Stimulated activated naive CD8-positive, alpha-beta T cell treated with anti-CD3 and anti-CD28 coated beads, Interleukin-15, amount 100 ng/mL, for 72 hours (primary cell): ENCODE measurements at regions not wholly inside any gene's neighbourhood (a gene's known extent, or its start where the extent isn't known, plus 50 kb on each side); places are given as distances from the start of the nearest gene placed in this dataset.

Experiments
- ATAC-seq: fragments of 150-1000 bp; cut with Tn5 transposase; 2 replicates; pipeline ENCODE4 v1.10.0; 2021; ENCODE audit warnings: mild to moderate bottlenecking, moderate library complexity
- DNase-seq, 2 donors: peaks; one replicate each; pipeline ENCODE4 v3.0.0; 2021 to 2022
- H3K27ac Mint-ChIP-seq, 2 donors: one replicate each; pipeline ENCODE4 v1.8.0; 2022; ENCODE audit warnings: mild to moderate bottlenecking in 2 of 2, mixed read lengths in 2 of 2, moderate library complexity in 2 of 2
- H3K27me3 Mint-ChIP-seq: one replicate; pipeline ENCODE4 v1.8.0; 2022; ENCODE audit warnings: mixed read lengths
- H3K4me1 Mint-ChIP-seq: one replicate; pipeline ENCODE4 v1.8.0; 2022; ENCODE audit warnings: mild to moderate bottlenecking, mixed read lengths
- H3K4me3 Mint-ChIP-seq, 2 donors: one replicate each; pipeline ENCODE4 v1.8.0; 2022; ENCODE audit warnings: mild to moderate bottlenecking in 2 of 2, mixed read lengths in 2 of 2, moderate library complexity in 1 of 2
- H3K9me3 Mint-ChIP-seq, 2 donors: one replicate each; pipeline ENCODE4 v1.8.0; 2022; ENCODE audit warnings: mixed read lengths in 2 of 2

GRCh38 chr14:101456246-101457175 lies 104.8 kb upstream of the DIO3 start:
- no peak for DNase-seq
- ATAC-seq: no peak
- Mint-ChIP-seq H3K4me3 (no peak overlapping the region), H3K4me1 (peaks cover 5% of the 10 kb centered on the region), H3K9me3 (no peaks in the 10 kb centered on the region), H3K27ac (no peak overlapping the region), H3K27me3 (peaks cover 72% of the 10 kb centered on the region)

- no peak overlapping the region for H3K27ac Mint-ChIP-seq
- no peaks in the 10 kb centered on the region for H3K9me3 Mint-ChIP-seq
- no peak overlapping the region for H3K4me3 Mint-ChIP-seq
- DNase-seq (no peak), ATAC-seq (peak; percentile 31)
- peaks cover 67% of the 10 kb centered on the region for H3K27me3 Mint-ChIP-seq
- peaks cover 5% of the 10 kb centered on the region for H3K4me1 Mint-ChIP-seq
Measured at GRCh38 chr14:101457301-101457935, 103.9 kb upstream of the DIO3 start.

GRCh38 chr14:101457936-101458740 lies 103.2 kb upstream of the DIO3 start:
- Mint-ChIP-seq H3K27ac (no peak overlapping the region), H3K27me3 (peaks cover 62% of the 10 kb centered on the region), H3K4me1 (peaks cover 5% of the 10 kb centered on the region), H3K9me3 (no peaks in the 10 kb centered on the region), H3K4me3 (no peak overlapping the region)
- ATAC-seq (no peak), DNase-seq (no peak)

- Mint-ChIP-seq H3K9me3 (no peaks in the 10 kb centered on the region), H3K27ac (no peak overlapping the region), H3K4me3 (peak overlapping the region in 1 of 2 donors; percentile 51), H3K4me1 (peaks cover 5% of the 10 kb centered on the region), H3K27me3 (peaks cover 54% of the 10 kb centered on the region)
- ATAC-seq: no peak
- no peak for DNase-seq
Measured at GRCh38 chr14:101458741-101459550, 102.3 kb upstream of the DIO3 start.

- Mint-ChIP-seq H3K27me3 (peaks cover 48% of the 10 kb centered on the region), H3K27ac (no peak overlapping the region)
- no peak for ATAC-seq
Measured at GRCh38 chr14:101459551-101459900, 101.8 kb upstream of the DIO3 start.

GRCh38 chr14:101460521-101460920 lies 100.8 kb upstream of the DIO3 start:
- DNase-seq (no peak), ATAC-seq (no peak)
- peaks cover 38% of the 10 kb centered on the region for H3K27me3 Mint-ChIP-seq
- no peaks in the 10 kb centered on the region for H3K9me3 Mint-ChIP-seq
- peaks cover 5% of the 10 kb centered on the region for H3K4me1 Mint-ChIP-seq
- no peak overlapping the region for H3K27ac Mint-ChIP-seq
- no peak overlapping the region for H3K4me3 Mint-ChIP-seq

More at GRCh38 chr14:101459551-101459900, 101.8 kb upstream of the DIO3 start:
- H3K4me3 Mint-ChIP-seq: no peak overlapping the region
- H3K4me1 Mint-ChIP-seq: peaks cover 5% of the 10 kb centered on the region
- H3K9me3 Mint-ChIP-seq: no peaks in the 10 kb centered on the region
- no peak for DNase-seq

GRCh38 chr14:101460986-101461750 lies 100.1 kb upstream of the DIO3 start:
- Mint-ChIP-seq H3K27me3 (peaks cover 32% of the 10 kb centered on the region), H3K27ac (no peak overlapping the region), H3K4me1 (peaks cover 5% of the 10 kb centered on the region), H3K9me3 (no peaks in the 10 kb centered on the region), H3K4me3 (no peak overlapping the region)
- ATAC-seq (no peak), DNase-seq (no peak)

- H3K4me1 Mint-ChIP-seq: peaks cover 3% of the 10 kb centered on the region
- DNase-seq: no peak
- peaks cover 24% of the 10 kb centered on the region for H3K27me3 Mint-ChIP-seq
- H3K27ac Mint-ChIP-seq: no peak overlapping the region
- no peak overlapping the region for H3K4me3 Mint-ChIP-seq
- no peaks in the 10 kb centered on the region for H3K9me3 Mint-ChIP-seq
- ATAC-seq: no peak
Measured at GRCh38 chr14:101461891-101462290, 99.4 kb upstream of the DIO3 start.

GRCh38 chr14:101462726-101463565 lies 98.3 kb upstream of the DIO3 start:
- Mint-ChIP-seq H3K27ac (no peak overlapping the region), H3K4me3 (no peak overlapping the region), H3K4me1 (no peaks in the 10 kb centered on the region), H3K27me3 (peaks cover 19% of the 10 kb centered on the region), H3K9me3 (no peaks in the 10 kb centered on the region)
- ATAC-seq: no peak
- no peak for DNase-seq

GRCh38 chr14:101463566-101464171 lies 97.6 kb upstream of the DIO3 start:
- Mint-ChIP-seq H3K27me3 (peaks cover 19% of the 10 kb centered on the region), H3K4me3 (no peak overlapping the region), H3K9me3 (no peaks in the 10 kb centered on the region), H3K4me1 (no peaks in the 10 kb centered on the region), H3K27ac (no peak overlapping the region)
- ATAC-seq (no peak), DNase-seq (no peak)

GRCh38 chr14:101464310-101464983 lies 96.8 kb upstream of the DIO3 start:
- ATAC-seq (no peak), DNase-seq (no peak)
- no peaks in the 10 kb centered on the region for H3K4me1 Mint-ChIP-seq
- H3K27me3 Mint-ChIP-seq: peaks cover 19% of the 10 kb centered on the region
- no peaks in the 10 kb centered on the region for H3K9me3 Mint-ChIP-seq
- no peak overlapping the region for H3K27ac Mint-ChIP-seq
- H3K4me3 Mint-ChIP-seq: no peak overlapping the region

- H3K27me3 Mint-ChIP-seq: peaks cover 17% of the 10 kb centered on the region
- H3K4me3 Mint-ChIP-seq: no peak overlapping the region
- ATAC-seq (no peak), DNase-seq (no peak)
- no peaks in the 10 kb centered on the region for H3K9me3 Mint-ChIP-seq
- no peak overlapping the region for H3K27ac Mint-ChIP-seq
- H3K4me1 Mint-ChIP-seq: no peaks in the 10 kb centered on the region
Measured at GRCh38 chr14:101464984-101465794, 96.1 kb upstream of the DIO3 start.
